DOHH2 (cell line): ENCODE measurements at regions not wholly inside any gene's neighbourhood (a gene's known extent, or its start where the extent isn't known, plus 50 kb on each side); places are given as distances from the start of the nearest gene placed in this dataset.

ENCODE experiments used
- CTCF ChIP-seq: fragments of 200-600 bp; sonication (generic); IDR thresholded peaks from one replicate; pipeline ENCODE4 v1.5.1; 2014; ENCODE audit warnings: antibody characterized with exemption, mild to moderate bottlenecking, low read depth, low read length; ENCODE audit not compliant: poor library complexity, severe bottlenecking
- EZH2phosphoT487 ChIP-seq: fragments of 200-600 bp; sonication (generic); IDR thresholded peaks from 2 replicates; pipeline ENCODE4 v1.6.1; 2017; ENCODE audit warnings: borderline replicate concordance, mild to moderate bottlenecking, antibody characterized with exemption, low read length, moderate library complexity, mixed read lengths

DNA sequence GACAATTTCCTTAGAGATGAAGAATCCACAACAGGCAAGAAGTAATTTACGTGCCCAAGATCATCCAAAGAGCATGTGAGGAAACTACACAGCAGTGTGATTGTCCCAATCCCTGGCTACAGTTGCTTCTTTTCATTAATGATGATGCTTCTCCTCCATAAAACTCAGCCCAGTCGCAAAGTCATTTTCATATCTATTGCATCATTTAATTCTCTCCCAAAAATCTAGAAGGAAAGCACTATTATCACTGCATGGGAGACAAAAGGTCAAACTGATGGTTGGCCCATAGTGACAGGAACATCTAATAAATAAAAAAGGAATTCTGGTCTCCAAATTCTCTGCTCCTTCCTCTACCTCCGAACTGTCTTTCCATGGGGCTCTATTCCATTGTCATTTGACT, 103.5 kb upstream of the SERP2 start:
- TF ChIP-seq CTCF (no peak), EZH2phosphoT487 (no peak)
